ENCODE measurements at regions not wholly inside any gene's neighbourhood (a gene's known extent, or its start where the extent isn't known, plus 50 kb on each side); places are given as distances from the start of the nearest gene placed in this dataset.

DNA sequence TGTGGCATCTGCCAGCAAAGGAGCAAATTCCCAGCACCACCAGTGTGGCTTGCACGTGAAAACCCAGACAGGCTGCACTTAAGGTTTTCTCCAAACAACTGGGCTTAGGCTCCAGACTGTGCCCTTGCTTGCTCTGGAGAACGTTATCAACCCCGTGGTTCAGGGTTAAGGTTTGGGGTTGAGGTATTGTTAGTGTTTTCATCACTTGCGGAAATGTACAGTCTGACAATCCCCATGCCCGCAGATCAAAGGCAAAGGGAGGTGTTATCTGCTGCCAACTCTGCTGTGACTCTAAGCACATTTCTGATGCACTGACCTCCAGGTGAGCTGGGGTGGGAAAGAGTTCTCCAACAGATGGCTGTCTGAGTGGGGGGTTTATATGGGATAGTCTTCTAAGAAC lies 253.5 kb upstream of the NT5C1B start:
- no peak overlapping the region for H3K4me3 ChIP-seq
- ATAC-seq: no peak
- no peaks in the 10 kb centered on the region for H3K9me3 ChIP-seq
- intact Hi-C loops (cut with DNase I, micrococcal nuclease): no loop called here
- no peak for DNase-seq
- no peaks in the 10 kb centered on the region for H3K36me3 ChIP-seq (ENCODE audit: low read depth)
- TF ChIP-seq, protein P1, sequence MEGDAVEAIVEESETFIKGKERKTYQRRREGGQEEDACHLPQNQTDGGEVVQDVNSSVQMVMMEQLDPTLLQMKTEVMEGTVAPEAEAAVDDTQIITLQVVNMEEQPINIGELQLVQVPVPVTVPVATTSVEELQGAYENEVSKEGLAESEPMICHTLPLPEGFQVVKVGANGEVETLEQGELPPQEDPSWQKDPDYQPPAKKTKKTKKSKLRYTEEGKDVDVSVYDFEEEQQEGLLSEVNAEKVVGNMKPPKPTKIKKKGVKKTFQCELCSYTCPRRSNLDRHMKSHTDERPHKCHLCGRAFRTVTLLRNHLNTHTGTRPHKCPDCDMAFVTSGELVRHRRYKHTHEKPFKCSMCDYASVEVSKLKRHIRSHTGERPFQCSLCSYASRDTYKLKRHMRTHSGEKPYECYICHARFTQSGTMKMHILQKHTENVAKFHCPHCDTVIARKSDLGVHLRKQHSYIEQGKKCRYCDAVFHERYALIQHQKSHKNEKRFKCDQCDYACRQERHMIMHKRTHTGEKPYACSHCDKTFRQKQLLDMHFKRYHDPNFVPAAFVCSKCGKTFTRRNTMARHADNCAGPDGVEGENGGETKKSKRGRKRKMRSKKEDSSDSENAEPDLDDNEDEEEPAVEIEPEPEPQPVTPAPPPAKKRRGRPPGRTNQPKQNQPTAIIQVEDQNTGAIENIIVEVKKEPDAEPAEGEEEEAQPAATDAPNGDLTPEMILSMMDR (IDR thresholded peaks at IDR 0.05): no peak
- H3K4me1 ChIP-seq (ENCODE audit: low read depth): no peaks in the 10 kb centered on the region

DNA sequence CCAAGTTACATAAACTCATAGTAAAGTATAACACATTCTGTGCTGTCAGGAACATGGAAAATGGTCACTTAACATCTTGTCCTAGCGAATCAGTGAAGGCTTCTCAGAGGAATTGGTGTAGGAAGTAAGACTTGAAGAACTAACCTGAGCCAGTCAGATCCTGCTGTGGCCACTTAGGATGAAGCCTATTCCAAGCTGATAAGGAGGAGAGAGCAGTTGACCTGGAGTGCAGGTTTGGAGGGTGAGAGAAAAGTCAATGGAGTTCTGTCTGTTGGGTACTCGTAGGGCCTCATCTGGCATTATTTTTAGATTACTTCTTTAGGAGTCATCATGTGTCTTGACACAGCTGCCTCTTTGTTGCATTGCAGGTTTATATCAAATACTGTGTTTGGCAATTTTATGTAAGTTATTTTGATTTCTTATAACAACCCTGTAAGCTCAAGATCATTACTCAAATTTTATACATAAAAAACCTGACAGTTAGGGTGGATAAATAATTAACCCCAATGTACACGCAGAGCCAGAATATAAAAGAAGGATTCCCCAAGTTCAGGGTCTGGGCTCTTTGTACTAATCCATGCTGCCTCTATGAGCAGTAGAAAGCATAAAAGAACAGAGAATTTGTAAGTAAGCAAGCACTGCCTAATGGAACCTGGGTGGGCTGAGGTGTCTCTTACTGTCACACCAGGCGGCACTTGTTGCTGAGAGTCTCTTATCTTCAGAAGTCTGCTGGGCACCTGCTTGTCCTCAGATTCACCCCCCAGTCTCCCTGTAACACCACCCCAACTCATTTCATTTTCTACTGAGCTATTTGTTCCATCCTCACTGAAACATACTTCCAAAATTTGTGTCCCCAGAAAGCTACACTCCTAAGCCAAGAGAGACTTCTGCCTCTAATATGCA lies 252.1 kb upstream of the NT5C1B start:
- Histone ChIP-seq H3K4me1 (ENCODE audit: low read depth) (no peaks in the 10 kb centered on the region), H3K9me3 (no peaks in the 10 kb centered on the region), H3K36me3 (ENCODE audit: low read depth) (no peaks in the 10 kb centered on the region), H3K4me3 (no peak overlapping the region)
- TF ChIP-seq, protein P1 (IDR thresholded peaks at IDR 0.05): no peak
- DNase-seq (peak in 1 of 3 donors; percentile 7), ATAC-seq (peak; percentile 60)
- intact Hi-C loops (cut with DNase I, micrococcal nuclease): no loop called here

DNA sequence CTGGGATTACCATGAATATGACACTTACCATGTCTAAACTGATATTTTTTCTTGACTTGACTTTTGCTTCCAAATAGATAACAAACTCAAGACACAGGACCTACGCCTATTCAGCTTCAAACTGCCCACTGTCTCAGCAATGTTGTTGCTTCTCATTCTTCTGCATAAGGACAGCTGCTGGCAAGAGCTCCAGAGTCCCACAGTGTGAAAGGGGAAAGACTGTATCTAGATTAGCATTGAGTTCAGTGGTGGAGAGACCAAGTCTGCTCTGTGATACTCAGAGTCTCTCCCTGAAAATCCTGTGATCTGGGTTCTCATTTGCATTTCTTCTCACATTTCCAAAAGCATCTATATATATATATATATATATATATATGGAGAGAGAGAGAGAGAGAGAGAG lies 247.9 kb upstream of the NT5C1B start:
- intact Hi-C loops (cut with DNase I, micrococcal nuclease): no loop called here
- no peak for ATAC-seq
- H3K4me1 ChIP-seq (ENCODE audit: low read depth): no peaks in the 10 kb centered on the region
- H3K4me3 ChIP-seq: no peak overlapping the region
- H3K9me3 ChIP-seq: no peaks in the 10 kb centered on the region
- TF ChIP-seq, protein P1 (IDR thresholded peaks at IDR 0.05): no peak
- no peaks in the 10 kb centered on the region for H3K36me3 ChIP-seq (ENCODE audit: low read depth)
- no peak for DNase-seq

DNA sequence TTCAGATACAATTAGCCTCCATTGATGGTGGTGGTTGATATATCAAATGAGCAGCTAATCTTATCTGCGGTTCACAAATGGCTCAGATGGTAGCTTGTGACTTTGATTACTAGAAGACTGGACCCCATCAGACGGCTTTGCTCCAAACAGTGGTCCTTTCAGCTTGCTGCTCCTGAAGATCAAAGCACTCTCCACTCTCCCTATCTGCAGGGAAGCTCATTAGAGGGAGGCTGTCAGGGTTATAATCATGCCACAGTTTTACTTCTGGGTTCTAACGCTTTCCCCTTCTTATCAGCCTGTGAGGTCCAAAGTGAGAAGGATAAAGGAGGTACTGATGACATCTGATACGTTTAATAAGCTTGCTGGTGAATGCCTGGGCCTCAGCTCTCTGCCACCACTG lies 247.1 kb upstream of the NT5C1B start:
- Histone ChIP-seq H3K4me1 (ENCODE audit: low read depth) (no peaks in the 10 kb centered on the region), H3K9me3 (no peaks in the 10 kb centered on the region), H3K4me3 (no peak overlapping the region), H3K36me3 (ENCODE audit: low read depth) (no peaks in the 10 kb centered on the region)
- no peak for DNase-seq
- TF ChIP-seq, protein P1 (IDR thresholded peaks at IDR 0.05): no peak
- no peak for ATAC-seq
- intact Hi-C loops (cut with DNase I, micrococcal nuclease): no loop called here

DNA sequence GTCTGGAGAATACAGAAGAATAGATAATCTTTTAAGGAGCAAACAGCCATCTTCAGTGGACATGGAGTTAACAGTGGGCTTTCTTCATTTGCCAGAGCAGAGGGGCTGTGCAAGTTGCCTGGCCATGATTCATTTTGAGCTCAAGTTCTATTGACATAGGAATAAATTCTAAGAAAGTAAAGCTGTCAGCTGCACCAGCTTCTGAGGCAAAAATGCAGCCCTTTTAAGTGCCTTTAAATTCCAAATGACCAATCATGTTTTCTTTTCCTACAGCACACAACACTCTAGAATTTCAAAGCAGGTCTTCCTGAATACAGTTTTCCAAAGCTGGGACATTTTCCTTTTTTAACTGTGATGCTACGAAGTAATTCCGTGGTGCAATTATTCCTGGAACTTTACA lies 246.4 kb upstream of the NT5C1B start:
- intact Hi-C loops (cut with DNase I, micrococcal nuclease): no loop called here
- Histone ChIP-seq H3K9me3 (no peaks in the 10 kb centered on the region), H3K36me3 (ENCODE audit: low read depth) (no peaks in the 10 kb centered on the region), H3K4me1 (ENCODE audit: low read depth) (no peaks in the 10 kb centered on the region), H3K4me3 (no peak overlapping the region)
- TF ChIP-seq, protein P1 (IDR thresholded peaks at IDR 0.05): no peak
- DNase-seq: no peak
- no peak for ATAC-seq
